H1 (cell line): ENCODE measurements at regions not wholly inside any gene's neighbourhood (a gene's known extent, or its start where the extent isn't known, plus 50 kb on each side); places are given as distances from the start of the nearest gene placed in this dataset.

Experiments
- CTCF ChIP-seq, 3 experiments: IDR thresholded peaks; 1 replicate in 2 of 3; 2 replicates in 1 of 3; pipeline versions ENCODE4 v1.5.1 to v1.6.1; 2011; ENCODE audit warnings: low read length in 3 of 3, mild to moderate bottlenecking in 3 of 3, inconsistent platforms in 2 of 3, low read depth in 1 of 3, moderate library complexity in 1 of 3; ENCODE audit not compliant: insufficient read depth in 1 of 3; ENCODE audit errors: control extremely low read depth in 1 of 3
- EZH2 ChIP-seq: fragments of 200-600 bp; sonication (generic); IDR thresholded peaks from 2 replicates; pipeline ENCODE4 v1.7.1; 2012; ENCODE audit warnings: low read depth, mild to moderate bottlenecking, moderate library complexity, low read length, inconsistent platforms; ENCODE audit not compliant: severe bottlenecking
- JUN ChIP-seq: IDR thresholded peaks from 2 replicates; pipeline ENCODE4 v1.6.1; 2011; ENCODE audit warnings: low read depth, mild to moderate bottlenecking, improper control_type of control experiment, low read length
- POLR2A ChIP-seq, 2 experiments: IDR thresholded peaks; 1 replicate in 1 of 2; 2 replicates in 1 of 2; pipeline ENCODE4 v1.6.1; 2011; ENCODE audit warnings: low read depth in 2 of 2, low read length in 2 of 2, mild to moderate bottlenecking in 2 of 2; ENCODE audit errors: control extremely low read depth in 1 of 2

DNA sequence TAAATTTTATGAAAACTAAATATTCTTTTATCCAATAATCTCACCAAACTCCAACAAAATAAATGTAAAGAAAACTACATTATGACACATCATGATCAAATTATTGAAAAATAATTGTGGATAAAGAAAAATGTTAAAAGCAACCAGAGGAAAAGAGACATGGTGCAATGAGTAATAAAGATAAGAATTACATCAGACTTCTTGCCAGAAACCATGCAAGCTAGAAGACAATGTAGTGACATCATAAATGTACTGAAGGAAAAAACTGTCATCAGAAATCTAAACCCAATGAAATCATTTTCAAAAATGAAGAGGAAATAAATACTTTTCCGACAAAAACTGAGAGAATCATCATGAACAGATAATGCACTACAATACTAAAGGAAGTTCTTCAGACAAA is 135.9 kb upstream of the EOLA2 start:
- TF ChIP-seq JUN (no peak), CTCF (IDR thresholded peaks at IDR 0.05; ENCODE audit: control extremely low read depth in 1 of 3, insufficient read depth in 1 of 3, low read depth in 1 of 3, low read length in 3 of 3) (no peak), EZH2 (no peak), POLR2A (IDR thresholded peaks at IDR 0.05; ENCODE audit: control extremely low read depth in 1 of 2, low read depth in 2 of 2, low read length in 2 of 2) (no peak)
